ES-I3 (cell line): ENCODE measurements at regions not wholly inside any gene's neighbourhood (a gene's known extent, or its start where the extent isn't known, plus 50 kb on each side); places are given as distances from the start of the nearest gene placed in this dataset.

Experiments used
- H3K36me3 ChIP-seq: 2 replicates; pipeline ENCODE4 v1.6.1; 2013; ENCODE audit warnings: mild to moderate bottlenecking, low read length, control low read depth, moderate library complexity; ENCODE audit not compliant: insufficient read depth
- H3K4me1 ChIP-seq: 2 replicates; pipeline ENCODE4 v1.6.1; 2013; ENCODE audit warnings: mild to moderate bottlenecking, control low read depth, low read length; ENCODE audit not compliant: insufficient read depth
- H3K9ac ChIP-seq: 2 replicates; pipeline ENCODE4 v1.6.1; 2013; ENCODE audit warnings: low read depth, mild to moderate bottlenecking, low read length, moderate library complexity
- H3K9me3 ChIP-seq: 2 replicates; pipeline ENCODE4 v1.6.1; 2013; ENCODE audit warnings: mild to moderate bottlenecking, low read length, moderate library complexity; ENCODE audit not compliant: control insufficient read depth, insufficient read depth

- Histone ChIP-seq H3K36me3 (no peaks in the 10 kb centered on the region), H3K9me3 (peaks cover 5% of the 10 kb centered on the region; the same call in 1 of the 2 replicates), H3K9ac (no peak overlapping the region), H3K4me1 (no peaks in the 10 kb centered on the region)
Observed at GRCh38 chr1:177862916-177863315, 106.9 kb downstream of the SEC16B start.

DNA sequence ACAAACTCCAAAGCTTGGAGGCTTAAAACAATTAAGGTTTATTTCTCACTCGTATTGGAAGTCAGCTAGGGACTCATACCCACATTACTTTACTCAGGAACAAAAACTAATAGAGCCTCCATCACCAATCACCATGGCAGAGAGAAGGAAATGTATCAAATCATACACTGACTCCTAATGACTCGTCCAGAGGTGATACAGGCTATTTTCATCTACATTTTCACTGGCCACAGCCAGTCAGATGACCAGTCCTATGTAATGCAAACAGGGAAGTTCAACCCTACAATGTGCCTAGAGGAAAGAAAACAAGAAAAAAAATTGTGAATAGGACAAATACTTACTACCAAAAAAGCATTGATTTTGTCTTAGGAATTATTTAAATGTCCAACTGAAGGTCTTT lies 110.3 kb downstream of the SEC16B start:
- H3K9ac ChIP-seq: no peak overlapping the region
- no peaks in the 10 kb centered on the region for H3K4me1 ChIP-seq
- no peaks in the 10 kb centered on the region for H3K9me3 ChIP-seq
- no peaks in the 10 kb centered on the region for H3K36me3 ChIP-seq

DNA sequence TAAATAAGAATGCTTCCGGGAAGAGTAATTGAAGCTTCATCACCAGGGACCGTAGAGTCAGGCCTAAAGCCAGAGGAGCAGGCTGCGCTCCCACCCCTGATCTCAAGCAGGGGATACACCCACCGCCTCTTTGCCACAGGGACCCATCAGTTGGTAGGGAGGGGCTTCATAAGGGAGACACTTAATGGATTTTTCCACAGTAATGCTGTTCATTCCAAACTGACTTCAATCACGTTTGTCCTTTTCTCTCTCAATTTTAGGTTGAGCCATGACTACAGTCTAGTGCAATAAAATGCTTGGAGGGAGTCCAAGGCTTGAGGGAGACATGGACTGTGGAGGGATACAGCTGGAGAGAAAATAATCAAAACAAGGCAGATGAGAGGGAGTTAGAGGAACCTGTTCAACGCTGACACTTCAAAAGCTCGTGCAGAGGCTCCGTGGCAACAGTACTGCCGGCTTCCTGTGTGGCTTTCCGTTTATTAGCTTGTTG lies 111.5 kb downstream of the SEC16B start:
- Histone ChIP-seq H3K9me3 (no peaks in the 10 kb centered on the region), H3K9ac (no peak overlapping the region), H3K4me1 (no peaks in the 10 kb centered on the region), H3K36me3 (no peaks in the 10 kb centered on the region)

DNA sequence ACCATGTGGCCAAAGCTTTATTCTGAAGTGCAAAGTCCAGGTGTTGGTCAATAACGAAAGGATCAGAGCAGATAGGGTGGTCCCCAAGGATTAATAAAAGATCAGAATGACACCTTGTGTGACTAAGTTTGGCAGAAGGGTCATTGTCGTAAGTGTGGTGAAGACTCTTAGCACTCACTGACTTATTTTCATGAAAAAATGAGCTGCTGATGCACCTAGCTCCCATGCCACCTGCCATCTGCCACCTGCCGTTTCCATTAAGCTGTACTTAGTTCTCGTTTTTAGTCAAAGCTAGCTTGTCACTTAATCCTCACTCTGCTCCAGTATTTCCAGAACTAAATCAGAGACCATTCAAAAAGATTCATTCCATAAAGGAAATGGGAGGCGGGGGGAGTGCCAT lies 112.6 kb downstream of the SEC16B start:
- Histone ChIP-seq H3K9ac (no peak overlapping the region), H3K4me1 (no peaks in the 10 kb centered on the region), H3K9me3 (no peaks in the 10 kb centered on the region), H3K36me3 (no peaks in the 10 kb centered on the region)

- no peak overlapping the region for H3K9ac ChIP-seq
- H3K9me3 ChIP-seq: no peaks in the 10 kb centered on the region
- no peaks in the 10 kb centered on the region for H3K36me3 ChIP-seq
- no peaks in the 10 kb centered on the region for H3K4me1 ChIP-seq
Observed at GRCh38 chr1:177854951-177855350, 114.9 kb downstream of the SEC16B start.

DNA sequence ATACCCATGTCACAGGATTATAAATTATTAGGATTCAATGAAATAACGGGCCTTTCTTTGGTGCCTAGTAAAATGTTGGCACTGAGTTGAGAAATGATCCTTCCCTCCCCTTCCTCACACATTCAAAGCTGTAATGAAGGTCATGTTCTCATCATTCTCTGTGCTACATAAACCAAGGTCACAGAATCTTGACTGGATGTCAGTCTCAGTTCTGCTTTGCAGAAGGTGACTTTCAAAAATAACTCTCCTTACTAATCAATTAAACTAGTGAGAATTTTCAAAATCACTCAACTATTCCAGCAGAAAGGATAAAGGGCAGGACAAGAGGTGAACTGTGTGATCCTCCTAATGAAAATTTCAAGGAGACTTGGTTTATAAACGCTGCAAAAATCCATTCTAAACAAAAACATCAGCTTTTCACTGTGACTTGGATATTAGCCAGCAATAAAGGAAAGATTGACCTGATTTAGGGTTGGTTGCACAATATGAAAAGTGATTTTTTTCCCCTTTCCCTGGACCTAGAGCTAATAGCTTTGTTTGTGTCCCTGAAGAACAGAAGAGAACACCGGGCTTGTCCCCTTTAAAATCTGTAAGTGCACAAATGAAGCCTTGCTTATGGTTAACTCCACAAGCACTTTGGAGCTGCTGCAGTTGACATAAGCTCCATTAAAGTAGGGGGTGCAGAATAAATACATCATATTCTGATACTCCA lies 120.1 kb downstream of the SEC16B start:
- H3K4me1 ChIP-seq: no peaks in the 10 kb centered on the region
- H3K36me3 ChIP-seq: no peaks in the 10 kb centered on the region
- H3K9me3 ChIP-seq: no peaks in the 10 kb centered on the region
- no peak overlapping the region for H3K9ac ChIP-seq

- H3K9ac ChIP-seq: no peak overlapping the region
- no peaks in the 10 kb centered on the region for H3K36me3 ChIP-seq
- no peaks in the 10 kb centered on the region for H3K4me1 ChIP-seq
- no peaks in the 10 kb centered on the region for H3K9me3 ChIP-seq
Observed at GRCh38 chr1:177849130-177849529, 120.7 kb downstream of the SEC16B start.

DNA sequence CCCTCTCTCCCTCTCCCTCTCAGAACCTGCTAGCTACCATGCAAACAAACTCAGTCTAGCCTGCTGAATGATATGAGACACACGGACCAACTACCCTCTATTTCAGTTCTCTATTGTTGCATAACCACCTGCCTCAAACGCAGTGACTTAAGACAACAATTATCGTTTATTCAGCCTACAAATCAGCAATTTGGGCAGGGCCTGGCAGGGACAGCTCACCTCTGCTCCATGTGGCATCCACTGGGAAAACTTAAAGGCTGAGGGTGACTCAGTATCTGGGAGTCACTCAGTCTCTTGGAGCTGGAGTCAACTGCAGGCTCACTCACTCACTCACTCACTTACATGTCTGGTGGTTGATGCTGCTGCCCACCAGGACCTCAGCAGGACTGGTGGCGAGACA lies 121.3 kb downstream of the SEC16B start:
- Histone ChIP-seq H3K4me1 (no peaks in the 10 kb centered on the region), H3K9ac (no peak overlapping the region), H3K9me3 (no peaks in the 10 kb centered on the region), H3K36me3 (no peaks in the 10 kb centered on the region)

GRCh38 chr1:177847843-177848242 lies 122.0 kb downstream of the SEC16B start:
- Histone ChIP-seq H3K4me1 (no peaks in the 10 kb centered on the region), H3K9ac (no peak overlapping the region), H3K36me3 (no peaks in the 10 kb centered on the region), H3K9me3 (no peaks in the 10 kb centered on the region)

- Histone ChIP-seq H3K4me1 (no peaks in the 10 kb centered on the region), H3K9me3 (no peaks in the 10 kb centered on the region), H3K36me3 (no peaks in the 10 kb centered on the region), H3K9ac (no peak overlapping the region)
Observed at GRCh38 chr1:177838907-177839485, 130.9 kb downstream of the SEC16B start.

GRCh38 chr1:177833631-177834030 lies 136.2 kb downstream of the SEC16B start:
- no peaks in the 10 kb centered on the region for H3K9me3 ChIP-seq
- H3K4me1 ChIP-seq: no peaks in the 10 kb centered on the region
- H3K36me3 ChIP-seq: no peaks in the 10 kb centered on the region
- no peak overlapping the region for H3K9ac ChIP-seq

- no peaks in the 10 kb centered on the region for H3K36me3 ChIP-seq
- no peak overlapping the region for H3K9ac ChIP-seq
- H3K9me3 ChIP-seq: no peaks in the 10 kb centered on the region
- H3K4me1 ChIP-seq: no peaks in the 10 kb centered on the region
Observed at GRCh38 chr1:177830531-177831135, 139.2 kb downstream of the SEC16B start.

DNA sequence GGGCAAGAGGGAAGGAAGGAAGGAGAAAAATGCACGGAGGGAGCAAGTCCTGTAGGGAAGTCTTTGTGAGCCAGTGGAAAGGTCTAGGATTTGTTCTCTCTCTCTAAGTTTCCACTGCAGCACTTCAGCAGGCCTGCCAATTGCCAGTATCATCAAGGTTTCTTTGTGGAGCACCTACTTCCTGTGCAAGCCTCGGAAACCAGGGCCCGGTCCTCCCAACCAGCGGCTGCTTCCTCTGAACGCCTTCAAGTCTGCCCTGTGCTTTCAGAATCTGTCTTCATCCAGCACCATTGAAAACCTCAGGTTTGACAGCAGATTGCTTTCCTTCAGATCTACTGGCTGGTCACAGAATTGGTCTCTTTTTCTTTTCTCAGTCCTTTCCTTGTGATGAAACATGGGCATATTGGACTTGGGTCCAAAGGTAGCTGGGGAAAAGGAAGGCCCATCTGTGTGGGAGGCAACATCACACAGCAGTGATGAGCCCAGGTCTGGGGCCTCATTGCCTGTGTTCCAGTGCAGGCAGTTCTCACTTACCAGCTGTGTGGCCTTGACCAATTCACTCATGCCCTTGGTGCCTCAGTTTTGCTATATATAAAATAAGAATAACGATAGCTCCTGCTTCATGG lies 144.5 kb downstream of the SEC16B start:
- no peaks in the 10 kb centered on the region for H3K36me3 ChIP-seq
- no peaks in the 10 kb centered on the region for H3K4me1 ChIP-seq
- H3K9ac ChIP-seq: no peak overlapping the region
- no peaks in the 10 kb centered on the region for H3K9me3 ChIP-seq

DNA sequence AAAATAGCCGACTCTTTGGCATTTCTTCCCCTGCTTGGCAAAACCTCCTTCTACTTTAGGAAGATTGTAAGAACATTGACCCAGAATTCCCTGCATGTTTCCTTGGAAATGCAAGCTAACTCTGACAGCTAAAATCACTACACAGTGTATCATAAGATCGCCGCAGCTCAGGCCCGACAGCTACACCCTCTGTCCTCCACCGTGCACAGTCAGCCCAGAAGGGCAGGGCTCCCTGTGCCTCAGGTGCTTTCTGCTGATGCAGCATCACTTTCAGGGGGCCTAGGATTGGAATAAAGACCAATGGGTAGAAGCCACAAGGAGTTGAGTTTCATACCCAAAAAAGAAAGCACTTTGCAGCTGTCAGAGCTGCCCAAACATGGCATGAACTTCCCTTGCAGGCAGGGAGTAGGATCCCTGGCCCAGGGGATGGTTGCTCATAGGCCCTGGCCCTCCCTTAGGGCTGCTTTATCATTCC lies 145.3 kb downstream of the SEC16B start:
- Histone ChIP-seq H3K9ac (no peak overlapping the region), H3K4me1 (no peaks in the 10 kb centered on the region), H3K36me3 (no peaks in the 10 kb centered on the region), H3K9me3 (no peaks in the 10 kb centered on the region)
